ENCODE measurements at regions not wholly inside any gene's neighbourhood (a gene's known extent, or its start where the extent isn't known, plus 50 kb on each side); places are given as distances from the start of the nearest gene placed in this dataset.

DNA sequence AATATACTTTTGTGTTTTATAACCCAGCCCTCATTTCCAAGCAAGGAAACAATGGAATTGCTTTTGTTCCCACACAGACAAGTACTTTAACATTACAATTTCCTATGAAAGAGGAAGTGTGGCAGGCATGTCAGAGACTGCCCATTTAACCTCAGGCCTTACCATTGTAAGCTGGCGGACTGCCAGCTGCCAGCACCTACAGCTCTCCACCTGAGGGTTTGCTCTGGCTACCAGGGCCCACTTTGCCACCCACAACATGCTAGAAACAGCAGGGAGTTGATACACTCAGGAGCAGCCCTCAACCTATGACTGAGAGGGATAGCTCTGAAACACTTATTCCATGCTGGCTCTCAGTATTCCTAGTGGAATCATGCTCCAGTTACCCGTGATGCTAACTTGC is 152.3 kb upstream of the PRDX4 start:
- TF ChIP-seq, protein P1, sequence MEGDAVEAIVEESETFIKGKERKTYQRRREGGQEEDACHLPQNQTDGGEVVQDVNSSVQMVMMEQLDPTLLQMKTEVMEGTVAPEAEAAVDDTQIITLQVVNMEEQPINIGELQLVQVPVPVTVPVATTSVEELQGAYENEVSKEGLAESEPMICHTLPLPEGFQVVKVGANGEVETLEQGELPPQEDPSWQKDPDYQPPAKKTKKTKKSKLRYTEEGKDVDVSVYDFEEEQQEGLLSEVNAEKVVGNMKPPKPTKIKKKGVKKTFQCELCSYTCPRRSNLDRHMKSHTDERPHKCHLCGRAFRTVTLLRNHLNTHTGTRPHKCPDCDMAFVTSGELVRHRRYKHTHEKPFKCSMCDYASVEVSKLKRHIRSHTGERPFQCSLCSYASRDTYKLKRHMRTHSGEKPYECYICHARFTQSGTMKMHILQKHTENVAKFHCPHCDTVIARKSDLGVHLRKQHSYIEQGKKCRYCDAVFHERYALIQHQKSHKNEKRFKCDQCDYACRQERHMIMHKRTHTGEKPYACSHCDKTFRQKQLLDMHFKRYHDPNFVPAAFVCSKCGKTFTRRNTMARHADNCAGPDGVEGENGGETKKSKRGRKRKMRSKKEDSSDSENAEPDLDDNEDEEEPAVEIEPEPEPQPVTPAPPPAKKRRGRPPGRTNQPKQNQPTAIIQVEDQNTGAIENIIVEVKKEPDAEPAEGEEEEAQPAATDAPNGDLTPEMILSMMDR (IDR thresholded peaks at IDR 0.05): no peak
- TF ChIP-seq POLR2A (IDR thresholded peaks at IDR 0.05) (no peak), POLR2AphosphoS5 (IDR thresholded peaks at IDR 0.05) (no peak)

All from breast epithelium (tissue), 3 donors.